ENCODE measurements at regions not wholly inside any gene's neighbourhood (a gene's known extent, or its start where the extent isn't known, plus 50 kb on each side); places are given as distances from the start of the nearest gene placed in this dataset.

- no peak for TF ChIP-seq ZNF462 (CRISPR knock-in tag; IDR thresholded peaks at IDR 0.05)
- no peak for TF ChIP-seq EZH2phosphoT487 (IDR thresholded peaks at IDR 0.05; ENCODE audit: unreplicated experiment)
- TF ChIP-seq EZH2 (IDR thresholded peaks at IDR 0.05; ENCODE audit: low read depth, unreplicated experiment), result no peak
- TF ChIP-seq REST (IDR thresholded peaks at IDR 0.05; ENCODE audit: unreplicated experiment), result no peak
- TF ChIP-seq NANOG (IDR thresholded peaks at IDR 0.05; ENCODE audit: borderline replicate concordance), result no peak
- TF ChIP-seq, protein P1, sequence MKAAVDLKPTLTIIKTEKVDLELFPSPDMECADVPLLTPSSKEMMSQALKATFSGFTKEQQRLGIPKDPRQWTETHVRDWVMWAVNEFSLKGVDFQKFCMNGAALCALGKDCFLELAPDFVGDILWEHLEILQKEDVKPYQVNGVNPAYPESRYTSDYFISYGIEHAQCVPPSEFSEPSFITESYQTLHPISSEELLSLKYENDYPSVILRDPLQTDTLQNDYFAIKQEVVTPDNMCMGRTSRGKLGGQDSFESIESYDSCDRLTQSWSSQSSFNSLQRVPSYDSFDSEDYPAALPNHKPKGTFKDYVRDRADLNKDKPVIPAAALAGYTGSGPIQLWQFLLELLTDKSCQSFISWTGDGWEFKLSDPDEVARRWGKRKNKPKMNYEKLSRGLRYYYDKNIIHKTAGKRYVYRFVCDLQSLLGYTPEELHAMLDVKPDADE (IDR thresholded peaks at IDR 0.05), result no peak
- TF ChIP-seq ZNF114 (CRISPR knock-in tag; IDR thresholded peaks at IDR 0.05), result no peak
- no peak for TF ChIP-seq STAT1 (IDR thresholded peaks at IDR 0.05; ENCODE audit: unreplicated experiment)
These were observed 176.5 kb downstream of the DLL1 start (continued) for GRCh38 chr6:170114187-170114945.

Measured in GM23338 (cell line).